ENCODE measurements at regions not wholly inside any gene's neighbourhood (a gene's known extent, or its start where the extent isn't known, plus 50 kb on each side); places are given as distances from the start of the nearest gene placed in this dataset.
"Not testable (repeated sequence)": the region's sequence is repeated elsewhere in the genome, so short reads cannot be mapped to it uniquely, and the experiment has no call there.

GRCh38 chr5:159668556-159668955 lies 247.7 kb upstream of the ADRA1B start:
- no peak overlapping the region for H3K27ac ChIP-seq (ENCODE audit: low read depth, low read length)
- no peaks in the 10 kb centered on the region for H3K9me3 ChIP-seq (ENCODE audit: insufficient read depth, low read depth, low read length)
- H3K4me3 ChIP-seq (ENCODE audit: low read length), result no peak overlapping the region
- no peaks in the 10 kb centered on the region for H3K36me3 ChIP-seq (ENCODE audit: insufficient read depth, low read length)
- H3K4me1 ChIP-seq (ENCODE audit: insufficient read depth, low read length), result no peaks in the 10 kb centered on the region
- WGBS, result 92% methylated on average over 3 of the region's 3 CpGs
- H3K9ac ChIP-seq (ENCODE audit: low read depth, low read length), result no peak overlapping the region
- no peaks in the 10 kb centered on the region for H3K27me3 ChIP-seq (ENCODE audit: insufficient read depth, low read length)

DNA sequence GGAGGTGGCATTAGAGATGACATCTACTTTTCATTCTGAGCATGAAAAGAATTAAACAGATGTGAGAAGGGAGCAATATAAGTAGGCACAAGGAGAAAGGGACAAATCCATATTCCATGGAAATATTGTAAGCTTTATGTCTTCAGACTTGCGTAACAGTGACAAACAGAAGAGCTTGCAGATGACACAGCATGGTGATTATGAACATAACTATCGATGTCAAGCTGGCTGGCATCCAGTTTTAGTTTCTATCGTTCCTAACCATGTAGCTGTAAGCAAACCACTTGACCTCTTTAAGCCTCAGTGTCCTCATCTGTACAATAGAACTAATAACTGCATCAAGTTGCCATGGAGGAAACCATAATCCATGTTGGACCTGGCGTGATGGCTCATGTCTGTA lies 246.7 kb upstream of the ADRA1B start:
- 97% methylated on average over 4 of the region's 4 CpGs for WGBS
- H3K27ac ChIP-seq (ENCODE audit: low read depth, low read length), result no peak overlapping the region

GRCh38 chr5:159671886-159672285 lies 244.4 kb upstream of the ADRA1B start:
- Histone ChIP-seq H3K9me3 (ENCODE audit: insufficient read depth, low read depth, low read length) (no peaks in the 10 kb centered on the region), H3K4me3 (ENCODE audit: low read length) (no peak overlapping the region), H3K27me3 (ENCODE audit: insufficient read depth, low read length) (no peaks in the 10 kb centered on the region), H3K27ac (ENCODE audit: low read depth, low read length) (no peak overlapping the region), H3K9ac (ENCODE audit: low read depth, low read length) (no peak overlapping the region), H3K36me3 (ENCODE audit: insufficient read depth, low read length) (no peaks in the 10 kb centered on the region), H3K4me1 (ENCODE audit: insufficient read depth, low read length) (no peaks in the 10 kb centered on the region)

More for the DNA sequence above, 246.7 kb upstream of the ADRA1B start:
- no peaks in the 10 kb centered on the region for H3K27me3 ChIP-seq (ENCODE audit: insufficient read depth, low read length)
- no peaks in the 10 kb centered on the region for H3K4me1 ChIP-seq (ENCODE audit: insufficient read depth, low read length)
- no peaks in the 10 kb centered on the region for H3K36me3 ChIP-seq (ENCODE audit: insufficient read depth, low read length)
- H3K9me3 ChIP-seq (ENCODE audit: insufficient read depth, low read depth, low read length), result no peaks in the 10 kb centered on the region
- H3K4me3 ChIP-seq (ENCODE audit: low read length), result no peak overlapping the region
- H3K9ac ChIP-seq (ENCODE audit: low read depth, low read length), result no peak overlapping the region

DNA sequence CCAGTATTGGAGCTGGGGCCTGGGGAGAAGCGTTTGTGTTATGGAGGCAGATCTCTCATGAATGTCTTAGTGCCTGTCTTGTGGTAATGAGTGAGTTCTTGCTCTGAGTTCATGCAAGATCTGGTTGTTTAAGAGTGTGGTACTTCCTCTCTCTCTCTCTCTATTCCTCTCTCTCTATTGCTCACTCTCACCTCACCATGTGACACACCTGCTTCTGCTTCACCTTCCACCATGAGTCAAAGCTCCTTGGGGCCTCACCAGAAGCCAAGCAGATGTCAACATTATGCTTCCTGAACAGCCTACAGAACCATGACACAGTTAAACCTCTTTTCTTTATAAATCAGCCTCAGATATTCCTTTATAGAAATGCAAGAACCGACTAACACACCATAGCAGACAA lies 242.7 kb upstream of the ADRA1B start:
- Histone ChIP-seq H3K9ac (ENCODE audit: low read depth, low read length) (no peak overlapping the region), H3K27me3 (ENCODE audit: insufficient read depth, low read length) (no peaks in the 10 kb centered on the region), H3K9me3 (ENCODE audit: insufficient read depth, low read depth, low read length) (no peaks in the 10 kb centered on the region), H3K27ac (ENCODE audit: low read depth, low read length) (no peak overlapping the region), H3K36me3 (ENCODE audit: insufficient read depth, low read length) (no peaks in the 10 kb centered on the region), H3K4me1 (ENCODE audit: insufficient read depth, low read length) (no peaks in the 10 kb centered on the region), H3K4me3 (ENCODE audit: low read length) (no peak overlapping the region)
- WGBS, result 92% methylated on average over 2 of the region's 2 CpGs

GRCh38 chr5:159678657-159679392 lies 237.5 kb upstream of the ADRA1B start:
- Histone ChIP-seq H3K27ac (ENCODE audit: low read depth, low read length) (no peak overlapping the region), H3K4me3 (ENCODE audit: low read length) (no peak overlapping the region), H3K9me3 (ENCODE audit: insufficient read depth, low read depth, low read length) (peaks cover 27% of the 10 kb centered on the region), H3K27me3 (ENCODE audit: insufficient read depth, low read length) (no peaks in the 10 kb centered on the region), H3K36me3 (ENCODE audit: insufficient read depth, low read length) (no peaks in the 10 kb centered on the region), H3K4me1 (ENCODE audit: insufficient read depth, low read length) (no peaks in the 10 kb centered on the region), H3K9ac (ENCODE audit: low read depth, low read length) (no peak overlapping the region)
- 38% methylated on average over 1 of the region's 1 CpG for WGBS

DNA sequence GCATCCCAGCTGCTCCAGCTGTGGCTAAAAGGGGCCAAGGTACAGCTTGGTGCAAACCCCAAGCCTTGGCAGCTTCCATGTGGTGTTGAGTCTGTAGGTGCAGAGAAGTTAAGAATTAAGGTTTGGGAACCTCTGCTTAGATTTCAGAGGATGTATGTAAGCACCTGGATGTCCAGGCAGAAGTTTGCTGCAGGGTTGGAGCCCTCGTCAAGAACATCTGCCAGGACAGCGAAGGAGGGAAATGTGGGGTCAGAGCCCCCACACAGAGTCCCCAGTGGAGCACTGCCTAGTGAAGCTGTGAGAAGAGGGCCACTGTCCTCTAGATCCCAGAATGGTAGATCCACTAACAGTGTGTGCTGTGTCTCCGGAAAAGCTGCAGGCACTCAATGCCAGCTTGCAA lies 236.2 kb upstream of the ADRA1B start:
- H3K9ac ChIP-seq (ENCODE audit: low read depth, low read length), result no peak overlapping the region
- no peak overlapping the region for H3K4me3 ChIP-seq (ENCODE audit: low read length)
- H3K36me3 ChIP-seq (ENCODE audit: insufficient read depth, low read length), result no peaks in the 10 kb centered on the region
- H3K9me3 ChIP-seq (ENCODE audit: insufficient read depth, low read depth, low read length), result peaks cover 27% of the 10 kb centered on the region
- H3K27ac ChIP-seq (ENCODE audit: low read depth, low read length), result no peak overlapping the region
- H3K27me3 ChIP-seq (ENCODE audit: insufficient read depth, low read length), result no peaks in the 10 kb centered on the region
- no peaks in the 10 kb centered on the region for H3K4me1 ChIP-seq (ENCODE audit: insufficient read depth, low read length)
- WGBS, result 66% methylated on average over 3 of the region's 3 CpGs

GRCh38 chr5:159681661-159682060 lies 234.6 kb upstream of the ADRA1B start:
- no peak overlapping the region for H3K9ac ChIP-seq (ENCODE audit: low read depth, low read length)
- peaks cover 27% of the 10 kb centered on the region for H3K9me3 ChIP-seq (ENCODE audit: insufficient read depth, low read depth, low read length)
- H3K27ac ChIP-seq (ENCODE audit: low read depth, low read length), result no peak overlapping the region
- no peaks in the 10 kb centered on the region for H3K27me3 ChIP-seq (ENCODE audit: insufficient read depth, low read length)
- no peaks in the 10 kb centered on the region for H3K4me1 ChIP-seq (ENCODE audit: insufficient read depth, low read length)
- no peaks in the 10 kb centered on the region for H3K36me3 ChIP-seq (ENCODE audit: insufficient read depth, low read length)
- no peak overlapping the region for H3K4me3 ChIP-seq (ENCODE audit: low read length)

DNA sequence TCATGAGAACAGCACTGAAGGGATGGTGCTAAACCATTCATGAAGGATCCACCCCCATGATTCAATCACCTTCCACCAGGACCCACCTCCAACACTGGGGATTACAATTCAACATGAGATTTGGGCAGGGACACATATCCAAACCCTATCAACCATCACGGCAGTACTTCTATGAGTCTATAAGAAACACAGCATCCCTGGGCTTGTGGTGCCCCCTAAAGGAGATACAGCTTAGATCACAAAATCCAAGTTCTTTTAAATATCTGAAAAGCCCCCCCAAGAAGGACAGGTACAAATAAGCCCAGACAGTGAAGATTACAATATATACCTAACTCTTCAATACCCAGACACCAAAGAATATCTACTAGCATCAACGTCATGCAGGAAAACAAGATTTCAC lies 233.7 kb upstream of the ADRA1B start:
- H3K36me3 ChIP-seq (ENCODE audit: insufficient read depth, low read length), result no peaks in the 10 kb centered on the region
- peaks cover 27% of the 10 kb centered on the region for H3K9me3 ChIP-seq (ENCODE audit: insufficient read depth, low read depth, low read length)
- 83% methylated on average over 2 of the region's 2 CpGs for WGBS
- H3K9ac ChIP-seq (ENCODE audit: low read depth, low read length), result no peak overlapping the region
- no peaks in the 10 kb centered on the region for H3K4me1 ChIP-seq (ENCODE audit: insufficient read depth, low read length)
- no peak overlapping the region for H3K27ac ChIP-seq (ENCODE audit: low read depth, low read length)
- no peak overlapping the region for H3K4me3 ChIP-seq (ENCODE audit: low read length)
- no peaks in the 10 kb centered on the region for H3K27me3 ChIP-seq (ENCODE audit: insufficient read depth, low read length)

GRCh38 chr5:159687892-159688291 lies 228.4 kb upstream of the ADRA1B start:
- H3K4me3 ChIP-seq (ENCODE audit: low read length); H3K4me1 ChIP-seq (ENCODE audit: insufficient read depth, low read length); H3K27ac ChIP-seq (ENCODE audit: low read depth, low read length); H3K27me3 ChIP-seq (ENCODE audit: insufficient read depth, low read length); H3K9me3 ChIP-seq (ENCODE audit: insufficient read depth, low read depth, low read length); H3K36me3 ChIP-seq (ENCODE audit: insufficient read depth, low read length); H3K9ac ChIP-seq (ENCODE audit: low read depth, low read length): not testable (repeated sequence)

DNA sequence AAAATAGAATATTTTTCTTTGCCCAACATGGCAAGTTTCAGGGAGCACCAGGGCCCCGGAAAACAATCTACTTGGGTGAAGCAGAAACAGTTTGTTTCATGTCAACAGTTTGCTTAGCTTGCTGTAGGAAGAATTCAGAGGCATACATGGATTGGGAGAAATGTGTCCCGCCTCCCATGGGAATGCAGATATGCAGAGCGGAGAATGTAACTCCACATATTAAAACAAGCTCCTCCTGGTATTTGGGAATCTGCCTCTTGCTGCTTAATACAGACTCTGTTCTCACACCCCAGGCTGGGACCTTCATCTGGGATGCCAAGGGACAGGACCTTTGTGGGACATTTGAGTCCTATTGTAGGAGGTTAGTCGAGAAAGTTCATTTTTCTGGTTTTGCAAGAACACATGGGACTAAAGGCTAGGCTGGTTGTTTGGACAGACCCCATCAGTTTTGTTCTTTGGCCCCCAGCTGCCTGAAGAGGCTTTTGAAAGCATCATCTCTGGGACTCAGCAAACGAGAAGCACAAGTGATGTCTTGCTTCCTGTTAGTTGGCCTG lies 220.5 kb upstream of the ADRA1B start:
- H3K36me3 ChIP-seq (ENCODE audit: insufficient read depth, low read length), result no peaks in the 10 kb centered on the region
- H3K27ac ChIP-seq (ENCODE audit: low read depth, low read length), result no peak overlapping the region
- no peaks in the 10 kb centered on the region for H3K27me3 ChIP-seq (ENCODE audit: insufficient read depth, low read length)
- H3K4me3 ChIP-seq (ENCODE audit: low read length), result no peak overlapping the region
- WGBS, result 87% methylated on average over 5 of the region's 5 CpGs
- no peaks in the 10 kb centered on the region; the same call in 1 of the 2 replicates for H3K4me1 ChIP-seq (ENCODE audit: insufficient read depth, low read length)
- no peaks in the 10 kb centered on the region for H3K9me3 ChIP-seq (ENCODE audit: insufficient read depth, low read depth, low read length)
- no peak overlapping the region for H3K9ac ChIP-seq (ENCODE audit: low read depth, low read length)

GRCh38 chr5:159697530-159697929 lies 218.8 kb upstream of the ADRA1B start:
- H3K36me3 ChIP-seq (ENCODE audit: insufficient read depth, low read length), result no peaks in the 10 kb centered on the region
- no peak overlapping the region for H3K9ac ChIP-seq (ENCODE audit: low read depth, low read length)
- no peak overlapping the region for H3K27ac ChIP-seq (ENCODE audit: low read depth, low read length)
- H3K9me3 ChIP-seq (ENCODE audit: insufficient read depth, low read depth, low read length), result no peaks in the 10 kb centered on the region
- H3K4me1 ChIP-seq (ENCODE audit: insufficient read depth, low read length), result no peaks in the 10 kb centered on the region; the same call in 1 of the 2 replicates
- H3K27me3 ChIP-seq (ENCODE audit: insufficient read depth, low read length), result no peaks in the 10 kb centered on the region
- no peak overlapping the region for H3K4me3 ChIP-seq (ENCODE audit: low read length)

DNA sequence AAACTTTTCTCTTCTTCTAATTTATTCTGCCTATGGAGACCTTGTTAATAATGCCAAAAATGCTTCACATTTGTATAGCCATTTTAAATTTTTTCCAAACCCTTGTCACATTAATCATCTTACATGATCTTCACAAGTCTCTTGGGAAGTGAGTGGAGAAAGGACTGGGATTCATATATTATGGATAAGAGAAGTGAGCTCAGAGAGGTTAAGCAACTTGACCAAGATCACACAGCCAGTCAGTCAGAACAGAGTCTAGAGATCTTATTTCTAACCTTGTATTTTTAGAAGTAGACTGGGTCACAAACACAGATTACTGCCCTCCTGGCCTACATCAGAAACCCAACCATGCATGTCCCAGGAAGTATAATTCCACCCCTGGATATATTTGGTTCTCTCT lies 218.0 kb upstream of the ADRA1B start:
- Histone ChIP-seq H3K27me3 (ENCODE audit: insufficient read depth, low read length) (no peaks in the 10 kb centered on the region), H3K9me3 (ENCODE audit: insufficient read depth, low read depth, low read length) (no peaks in the 10 kb centered on the region), H3K36me3 (ENCODE audit: insufficient read depth, low read length) (no peaks in the 10 kb centered on the region), H3K4me3 (ENCODE audit: low read length) (no peak overlapping the region), H3K4me1 (ENCODE audit: insufficient read depth, low read length) (no peaks in the 10 kb centered on the region; the same call in 1 of the 2 replicates), H3K9ac (ENCODE audit: low read depth, low read length) (no peak overlapping the region), H3K27ac (ENCODE audit: low read depth, low read length) (no peak overlapping the region)
